Neural progenitor cell (in vitro differentiated cells): ENCODE measurements at regions not wholly inside any gene's neighbourhood (a gene's known extent, or its start where the extent isn't known, plus 50 kb on each side); places are given as distances from the start of the nearest gene placed in this dataset.

Source experiments
- DNase-seq: peaks from one replicate; pipeline ENCODE4 v3.0.0-alpha.2; 2016; ENCODE audit warnings: low spot score
- H2AFZ ChIP-seq: fragments of 200-600 bp; sonication (generic); replicated peaks from 2 replicates; pipeline ENCODE4 v1.6.1; 2016; ENCODE audit warnings: antibody characterized with exemption
- H3F3A ChIP-seq: fragments of 200-600 bp; sonication (generic); 2 replicates; pipeline ENCODE4 v1.6.1; 2016; ENCODE audit warnings: antibody characterized with exemption, low read depth
- H3K27ac ChIP-seq: fragments of 200-600 bp; sonication (generic); 2 replicates; pipeline ENCODE4 v1.5.1; 2016; ENCODE audit warnings: mild to moderate bottlenecking
- H3K27me3 ChIP-seq: fragments of 200-600 bp; sonication (generic); 2 replicates; pipeline ENCODE4 v1.6.1; 2016; ENCODE audit warnings: mild to moderate bottlenecking, moderate library complexity
- H3K36me3 ChIP-seq: fragments of 200-600 bp; sonication (generic); 2 replicates; pipeline ENCODE4 v1.5.1; 2016
- H3K4me1 ChIP-seq: fragments of 200-600 bp; sonication (generic); 2 replicates; pipeline ENCODE4 v1.6.1; 2016; ENCODE audit warnings: mixed run types
- H3K4me2 ChIP-seq: fragments of 200-600 bp; sonication (generic); 2 replicates; pipeline ENCODE4 v1.6.1; 2016
- H3K4me3 ChIP-seq: fragments of 200-600 bp; sonication (generic); 2 replicates; pipeline ENCODE4 v1.5.1; 2016
- H3K79me2 ChIP-seq: fragments of 200-600 bp; sonication (generic); 2 replicates; pipeline ENCODE4 v1.6.1; 2016; ENCODE audit warnings: low read depth
- H3K9ac ChIP-seq: fragments of 200-600 bp; sonication (generic); 2 replicates; pipeline ENCODE4 v1.6.1; 2016
- H3K9me3 ChIP-seq: fragments of 200-600 bp; sonication (generic); 2 replicates; pipeline ENCODE4 v1.5.1; 2016; ENCODE audit warnings: low read depth
- H4K20me1 ChIP-seq: fragments of 200-600 bp; sonication (generic); 2 replicates; pipeline ENCODE4 v1.6.1; 2016; ENCODE audit warnings: low read depth
- H3K27ac Mint-ChIP-seq: 3 replicates; pipeline ENCODE4 v1.8.0; 2021; ENCODE audit warnings: mixed read lengths
- H3K27me3 Mint-ChIP-seq: 2 replicates; pipeline ENCODE4 v1.8.0; 2022; ENCODE audit warnings: low read depth, mild to moderate bottlenecking, inconsistent platforms, moderate library complexity, mixed read lengths; ENCODE audit not compliant: insufficient read depth
- H3K36me3 Mint-ChIP-seq: 3 replicates; pipeline ENCODE4 v1.8.0; 2021; ENCODE audit warnings: mixed read lengths
- H3K4me1 Mint-ChIP-seq: 3 replicates; pipeline ENCODE4 v1.8.0; 2021; ENCODE audit warnings: mixed read lengths
- H3K4me3 Mint-ChIP-seq: 3 replicates; pipeline ENCODE4 v1.8.0; 2021; ENCODE audit warnings: mild to moderate bottlenecking, moderate library complexity, mixed read lengths
- H3K9me3 Mint-ChIP-seq: 3 replicates; pipeline ENCODE4 v1.8.0; 2020; ENCODE audit warnings: mixed read lengths
- CTCF ChIP-seq: fragments of 200-600 bp; sonication (generic); IDR thresholded peaks from 2 replicates; pipeline ENCODE4 v1.5.1; 2017; ENCODE audit warnings: antibody characterized with exemption, mild to moderate bottlenecking
- EZH2 ChIP-seq: fragments of 200-600 bp; sonication (generic); IDR thresholded peaks from 2 replicates; pipeline ENCODE4 v1.6.1; 2017; ENCODE audit warnings: antibody characterized with exemption, mild to moderate bottlenecking, moderate library complexity
- EZH2phosphoT487 ChIP-seq: fragments of 200-600 bp; sonication (generic); IDR thresholded peaks from 2 replicates; pipeline ENCODE4 v1.6.1; 2017; ENCODE audit warnings: antibody characterized with exemption

- Histone ChIP-seq H3K36me3 (no peaks in the 10 kb centered on the region), H2AFZ (no peak overlapping the region), H3K9ac (no peak overlapping the region), H3K79me2 (no peaks in the 10 kb centered on the region), H4K20me1 (no peaks in the 10 kb centered on the region), H3K4me3 (no peak overlapping the region), H3K27ac (no peak overlapping the region), H3K9me3 (no peaks in the 10 kb centered on the region), H3K4me1 (no peaks in the 10 kb centered on the region), H3F3A (no peaks in the 10 kb centered on the region), H3K27me3 (no peaks in the 10 kb centered on the region), H3K4me2 (no peak overlapping the region)
- Mint-ChIP-seq H3K36me3 (no peaks in the 10 kb centered on the region), H3K4me1 (peaks cover 3% of the 10 kb centered on the region), H3K4me3 (no peak overlapping the region), H3K27me3 (no peaks in the 10 kb centered on the region), H3K9me3 (no peaks in the 10 kb centered on the region), H3K27ac (no peak overlapping the region)
- TF ChIP-seq EZH2 (no peak), EZH2phosphoT487 (no peak), CTCF (no peak)
- no peak for DNase-seq
Measured at GRCh38 chr1:187909382-187909781, 1080.6 kb downstream of the PLA2G4A start.

- H3K4me1 ChIP-seq: no peaks in the 10 kb centered on the region
- no peak overlapping the region for H3K4me3 Mint-ChIP-seq
- no peaks in the 10 kb centered on the region for H3K79me2 ChIP-seq
- no peaks in the 10 kb centered on the region for H4K20me1 ChIP-seq
- H3K9me3 ChIP-seq: no peaks in the 10 kb centered on the region
- no peak overlapping the region for H2AFZ ChIP-seq
- no peak overlapping the region for H3K27ac ChIP-seq
- H3K9me3 Mint-ChIP-seq: no peaks in the 10 kb centered on the region
- H3K27ac Mint-ChIP-seq: no peak overlapping the region
- H3K4me3 ChIP-seq: no peak overlapping the region
- DNase-seq: no peak
- no peak overlapping the region for H3K4me2 ChIP-seq
- no peaks in the 10 kb centered on the region for H3K36me3 ChIP-seq
- TF ChIP-seq EZH2phosphoT487 (no peak), CTCF (no peak), EZH2 (no peak)
- H3K36me3 Mint-ChIP-seq: no peaks in the 10 kb centered on the region
- peaks cover 3% of the 10 kb centered on the region for H3K4me1 Mint-ChIP-seq
- H3K9ac ChIP-seq: no peak overlapping the region
- no peaks in the 10 kb centered on the region for H3K27me3 ChIP-seq
- H3F3A ChIP-seq: no peaks in the 10 kb centered on the region
- H3K27me3 Mint-ChIP-seq: no peaks in the 10 kb centered on the region
Measured at GRCh38 chr1:187911820-187912219, 1083.1 kb downstream of the PLA2G4A start.

GRCh38 chr1:187920976-187921375, 1092.2 kb downstream of the PLA2G4A start:
- no peak overlapping the region for H3K4me3 Mint-ChIP-seq
- TF ChIP-seq EZH2 (no peak), CTCF (no peak), EZH2phosphoT487 (no peak)
- Histone ChIP-seq H4K20me1 (no peaks in the 10 kb centered on the region), H3K36me3 (no peaks in the 10 kb centered on the region), H3K4me1 (no peaks in the 10 kb centered on the region), H3K4me3 (no peak overlapping the region), H3K27ac (no peak overlapping the region), H3K79me2 (no peaks in the 10 kb centered on the region), H3K27me3 (no peaks in the 10 kb centered on the region), H3K9me3 (no peaks in the 10 kb centered on the region), H2AFZ (no peak overlapping the region), H3F3A (no peaks in the 10 kb centered on the region), H3K4me2 (no peak overlapping the region), H3K9ac (no peak overlapping the region)
- no peak overlapping the region for H3K27ac Mint-ChIP-seq
- H3K9me3 Mint-ChIP-seq: no peaks in the 10 kb centered on the region
- H3K4me1 Mint-ChIP-seq: no peaks in the 10 kb centered on the region
- peaks cover 2% of the 10 kb centered on the region for H3K27me3 Mint-ChIP-seq
- no peaks in the 10 kb centered on the region for H3K36me3 Mint-ChIP-seq
- no peak for DNase-seq

GRCh38 chr1:187921426-187921825, 1092.7 kb downstream of the PLA2G4A start:
- H3K36me3 ChIP-seq: no peaks in the 10 kb centered on the region
- no peak overlapping the region for H3K4me3 ChIP-seq
- H3K79me2 ChIP-seq: no peaks in the 10 kb centered on the region
- no peaks in the 10 kb centered on the region for H3K36me3 Mint-ChIP-seq
- H3K27me3 Mint-ChIP-seq: peaks cover 2% of the 10 kb centered on the region
- H3K9ac ChIP-seq: no peak overlapping the region
- H3K4me1 Mint-ChIP-seq: no peaks in the 10 kb centered on the region
- H3F3A ChIP-seq: no peaks in the 10 kb centered on the region
- no peaks in the 10 kb centered on the region for H3K4me1 ChIP-seq
- no peaks in the 10 kb centered on the region for H4K20me1 ChIP-seq
- H3K27me3 ChIP-seq: no peaks in the 10 kb centered on the region
- no peaks in the 10 kb centered on the region for H3K9me3 ChIP-seq
- no peak for DNase-seq
- H3K27ac ChIP-seq: no peak overlapping the region
- no peak overlapping the region for H2AFZ ChIP-seq
- no peak overlapping the region for H3K4me3 Mint-ChIP-seq
- no peak overlapping the region for H3K27ac Mint-ChIP-seq
- TF ChIP-seq CTCF (no peak), EZH2phosphoT487 (no peak), EZH2 (no peak)
- no peak overlapping the region for H3K4me2 ChIP-seq
- H3K9me3 Mint-ChIP-seq: no peaks in the 10 kb centered on the region
